ENCODE measurements at regions not wholly inside any gene's neighbourhood (a gene's known extent, or its start where the extent isn't known, plus 50 kb on each side); places are given as distances from the start of the nearest gene placed in this dataset.

GRCh38 chr18:22024924-22025323 is 144.5 kb upstream of the GATA6 start:
- TF ChIP-seq CTCF (IDR thresholded peaks at IDR 0.05; ENCODE audit: low read depth, low read length), result no peak

DNA sequence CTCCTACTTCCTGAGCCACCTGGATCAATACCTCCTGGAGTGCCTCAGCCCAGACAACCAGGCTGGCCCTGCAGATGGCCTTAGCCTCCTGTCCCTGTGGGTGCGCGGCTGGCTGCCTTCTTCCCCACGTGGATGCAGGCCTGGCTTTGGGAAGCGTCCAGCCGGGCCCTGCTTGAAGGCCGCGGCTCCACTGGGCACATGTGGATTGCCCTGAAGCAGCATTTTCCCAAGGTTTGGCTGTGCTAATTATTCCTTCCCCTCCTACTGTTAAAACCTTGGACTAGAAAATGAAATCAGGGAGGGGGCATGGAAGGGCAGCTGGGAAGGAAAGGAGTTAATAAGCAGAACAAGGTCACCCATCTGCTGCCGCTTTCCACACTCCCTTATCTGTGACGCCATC is 143.0 kb upstream of the GATA6 start:
- TF ChIP-seq CTCF (IDR thresholded peaks at IDR 0.05; ENCODE audit: low read depth, low read length), result no peak
- no peak overlapping the region for H3K4me3 ChIP-seq (ENCODE audit: low read depth, low read length)

More at GRCh38 chr18:22024924-22025323, 144.5 kb upstream of the GATA6 start:
- H3K4me3 ChIP-seq (ENCODE audit: low read depth, low read length), result no peak overlapping the region

DNA sequence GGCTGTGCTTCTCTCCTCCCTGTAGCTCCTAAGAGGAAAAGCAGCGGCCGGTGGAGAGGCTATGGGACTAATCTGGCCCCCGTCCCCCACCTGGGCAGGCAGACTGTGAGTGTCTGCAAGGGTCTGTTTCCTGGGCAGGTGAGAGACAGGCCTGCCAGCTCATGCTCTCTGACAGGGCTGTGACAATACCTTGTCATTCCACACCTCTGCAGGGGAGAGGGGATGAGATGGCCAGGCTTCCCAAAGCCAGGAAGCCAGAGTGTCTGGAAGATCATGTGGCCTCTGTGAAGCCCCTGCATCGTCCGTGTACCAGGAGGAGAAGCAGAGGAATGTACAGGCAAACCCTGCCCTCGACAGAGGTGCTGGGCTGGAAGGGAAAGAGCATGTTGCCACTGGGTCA is 142.5 kb upstream of the GATA6 start:
- no peak for TF ChIP-seq CTCF (IDR thresholded peaks at IDR 0.05; ENCODE audit: low read depth, low read length)

DNA sequence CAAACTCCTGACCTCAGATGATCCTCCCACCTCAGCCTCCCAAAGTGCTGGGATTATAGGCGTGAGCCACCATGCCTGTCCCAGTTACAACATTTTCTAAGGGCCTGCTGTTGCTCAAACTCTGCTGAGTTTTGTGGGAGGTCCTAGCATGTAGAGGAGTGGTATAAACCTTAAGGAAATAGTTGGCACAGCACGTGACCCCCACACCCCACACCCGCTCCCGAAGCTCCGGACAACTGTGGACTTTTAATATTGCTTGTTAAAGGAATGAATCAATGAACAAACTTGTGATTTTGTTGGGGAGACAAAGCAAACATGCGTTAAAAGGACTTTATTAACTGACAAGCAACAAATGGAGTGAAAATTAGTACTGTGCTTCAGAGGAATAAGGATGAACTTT is 137.8 kb upstream of the GATA6 start:
- H3K4me3 ChIP-seq (ENCODE audit: low read depth, low read length), result no peak overlapping the region
- no peak for TF ChIP-seq CTCF (IDR thresholded peaks at IDR 0.05; ENCODE audit: low read depth, low read length)

More for the DNA sequence above, 142.5 kb upstream of the GATA6 start:
- no peak overlapping the region for H3K4me3 ChIP-seq (ENCODE audit: low read depth, low read length)

GRCh38 chr18:22032392-22032961 is 136.9 kb upstream of the GATA6 start:
- no peak for TF ChIP-seq CTCF (IDR thresholded peaks at IDR 0.05; ENCODE audit: low read depth, low read length)
- H3K4me3 ChIP-seq (ENCODE audit: low read depth, low read length), result no peak overlapping the region

- TF ChIP-seq CTCF (IDR thresholded peaks at IDR 0.05; ENCODE audit: low read depth, low read length), result no peak
- no peak overlapping the region for H3K4me3 ChIP-seq (ENCODE audit: low read depth, low read length)
Measured at GRCh38 chr18:22033085-22033484, 136.3 kb upstream of the GATA6 start.

DNA sequence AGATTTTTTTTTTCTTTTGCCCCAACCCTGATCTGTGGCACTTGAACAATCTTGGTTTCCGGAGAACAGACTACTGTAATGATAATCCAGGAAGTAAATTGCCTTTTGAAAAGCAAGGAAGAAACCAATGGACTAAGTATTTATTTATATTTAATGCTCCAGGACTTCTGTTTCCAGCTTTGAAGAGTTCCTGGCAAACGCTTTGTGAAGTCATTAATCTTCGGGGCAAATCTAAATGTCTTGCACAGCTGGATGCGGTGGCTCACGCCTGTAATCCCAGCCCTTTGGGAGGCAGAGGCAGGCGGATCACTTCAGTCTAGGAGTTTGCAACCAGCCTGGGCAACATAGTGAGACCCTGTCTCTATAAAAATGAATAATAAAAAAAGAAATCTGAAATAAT is 135.1 kb upstream of the GATA6 start:
- TF ChIP-seq CTCF (IDR thresholded peaks at IDR 0.05; ENCODE audit: low read depth, low read length), result no peak

More for the DNA sequence above, 135.1 kb upstream of the GATA6 start:
- no peak overlapping the region for H3K4me3 ChIP-seq (ENCODE audit: low read depth, low read length)
